ENCODE measurements at regions not wholly inside any gene's neighbourhood (a gene's known extent, or its start where the extent isn't known, plus 50 kb on each side); places are given as distances from the start of the nearest gene placed in this dataset.

DNA sequence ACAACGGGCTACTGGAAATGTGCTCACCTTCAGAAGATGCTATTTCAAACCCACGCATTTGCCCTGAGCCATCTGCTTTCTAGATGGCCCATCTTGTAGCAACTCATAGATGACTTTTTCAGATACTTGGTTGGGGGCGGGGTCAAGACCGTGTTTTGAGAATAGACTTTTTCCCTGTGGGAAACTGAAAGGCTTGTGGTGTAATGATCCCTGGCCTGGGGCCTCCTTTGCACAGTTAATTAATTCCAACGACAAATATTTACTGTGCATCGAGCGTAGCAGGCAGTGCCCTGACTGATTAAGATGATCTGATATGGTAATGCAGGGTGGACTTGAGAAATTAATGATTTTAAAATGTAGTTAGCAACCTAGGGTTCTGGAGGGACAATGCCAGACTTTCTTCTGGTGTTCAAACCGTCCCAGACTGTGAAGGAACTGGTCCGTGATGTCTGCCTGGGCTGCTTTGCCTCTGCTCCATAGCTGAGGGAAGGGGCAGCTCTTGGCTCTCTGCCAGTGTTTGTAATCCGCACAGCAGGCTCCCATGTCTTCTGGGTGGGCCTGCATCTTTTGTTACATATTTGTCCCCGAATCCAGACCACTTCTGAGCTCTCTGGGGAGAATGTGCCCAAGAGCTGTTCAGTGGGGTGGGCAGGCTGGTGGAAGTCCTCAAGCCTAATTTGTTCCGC lies 84.8 kb downstream of the ADAMTS15 start:
- 57 to 62% methylated on average over 12 of the region's 12 CpGs for WGBS, 2 donors
- TF ChIP-seq, protein P1, sequence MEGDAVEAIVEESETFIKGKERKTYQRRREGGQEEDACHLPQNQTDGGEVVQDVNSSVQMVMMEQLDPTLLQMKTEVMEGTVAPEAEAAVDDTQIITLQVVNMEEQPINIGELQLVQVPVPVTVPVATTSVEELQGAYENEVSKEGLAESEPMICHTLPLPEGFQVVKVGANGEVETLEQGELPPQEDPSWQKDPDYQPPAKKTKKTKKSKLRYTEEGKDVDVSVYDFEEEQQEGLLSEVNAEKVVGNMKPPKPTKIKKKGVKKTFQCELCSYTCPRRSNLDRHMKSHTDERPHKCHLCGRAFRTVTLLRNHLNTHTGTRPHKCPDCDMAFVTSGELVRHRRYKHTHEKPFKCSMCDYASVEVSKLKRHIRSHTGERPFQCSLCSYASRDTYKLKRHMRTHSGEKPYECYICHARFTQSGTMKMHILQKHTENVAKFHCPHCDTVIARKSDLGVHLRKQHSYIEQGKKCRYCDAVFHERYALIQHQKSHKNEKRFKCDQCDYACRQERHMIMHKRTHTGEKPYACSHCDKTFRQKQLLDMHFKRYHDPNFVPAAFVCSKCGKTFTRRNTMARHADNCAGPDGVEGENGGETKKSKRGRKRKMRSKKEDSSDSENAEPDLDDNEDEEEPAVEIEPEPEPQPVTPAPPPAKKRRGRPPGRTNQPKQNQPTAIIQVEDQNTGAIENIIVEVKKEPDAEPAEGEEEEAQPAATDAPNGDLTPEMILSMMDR (IDR thresholded peaks at IDR 0.05) = no peak
- ATAC-seq = no peak
- Histone ChIP-seq H3K4me3 (no peak overlapping the region), H3K27ac (no peak overlapping the region), H3K36me3 (no peaks in the 10 kb centered on the region), H3K9me3 (no peaks in the 10 kb centered on the region), H3K27me3 (no peaks in the 10 kb centered on the region), H3K4me1 (no peaks in the 10 kb centered on the region)
- no peak for DNase-seq
- intact Hi-C loops (cut with DNase I) = no loop called here
- FAIRE-seq = no peak

DNA sequence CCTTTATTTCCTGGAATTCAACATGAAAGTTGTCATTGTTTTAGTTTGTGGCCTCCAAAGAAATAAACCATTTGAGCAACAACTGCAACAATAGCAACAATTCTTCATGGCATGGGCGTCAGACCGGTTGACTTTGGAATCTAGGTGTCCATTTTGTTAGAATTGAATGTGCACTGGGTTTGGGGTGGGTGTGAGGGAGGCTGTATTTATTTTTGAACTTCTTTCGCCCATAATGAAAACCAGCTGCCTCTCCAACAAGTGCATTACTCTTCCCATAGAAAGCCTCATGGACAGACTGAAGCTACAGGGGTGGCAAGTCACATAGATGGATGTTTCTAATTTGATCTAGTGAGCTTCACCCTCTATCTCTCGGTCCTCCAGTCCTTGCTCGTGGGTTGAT lies 85.4 kb downstream of the ADAMTS15 start:
- no peaks in the 10 kb centered on the region for H3K4me1 ChIP-seq
- DNase-seq (no peak), FAIRE-seq (no peak), ATAC-seq (no peak)
- H3K27ac ChIP-seq = no peak overlapping the region
- H3K36me3 ChIP-seq = no peaks in the 10 kb centered on the region
- H3K27me3 ChIP-seq = no peaks in the 10 kb centered on the region
- 78 to 91% methylated on average over 5 of the region's 5 CpGs for WGBS, 2 donors
- TF ChIP-seq, protein P1 (IDR thresholded peaks at IDR 0.05) = no peak
- no peaks in the 10 kb centered on the region for H3K9me3 ChIP-seq
- intact Hi-C loops (cut with DNase I) = no loop called here
- no peak overlapping the region for H3K4me3 ChIP-seq

DNA sequence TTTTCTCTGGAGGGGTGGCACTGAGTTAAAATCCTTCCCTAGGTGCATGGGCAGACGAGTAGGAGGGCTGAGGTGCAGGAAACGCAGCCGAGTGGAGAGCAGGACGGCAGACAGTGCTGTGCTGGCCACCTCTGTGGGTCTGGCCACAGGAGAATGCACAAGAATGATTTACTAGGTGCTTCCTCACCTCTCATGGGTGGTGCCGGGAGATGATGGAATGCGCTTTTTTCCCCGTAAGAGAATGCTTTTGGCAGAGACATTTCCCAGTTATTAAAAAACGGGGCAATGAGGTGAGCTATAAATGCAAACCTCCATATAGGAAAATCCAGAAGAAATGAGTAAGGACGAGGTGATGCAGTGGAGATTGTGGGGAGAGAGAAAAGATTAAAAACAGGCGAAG lies 86.1 kb downstream of the ADAMTS15 start:
- TF ChIP-seq, protein P1 (IDR thresholded peaks at IDR 0.05) = no peak
- WGBS, 2 donors = 65 to 74% methylated on average over 10 of the region's 10 CpGs
- Histone ChIP-seq H3K4me3 (no peak overlapping the region), H3K27ac (no peak overlapping the region), H3K4me1 (no peaks in the 10 kb centered on the region), H3K36me3 (no peaks in the 10 kb centered on the region), H3K9me3 (no peaks in the 10 kb centered on the region), H3K27me3 (no peaks in the 10 kb centered on the region)
- FAIRE-seq = no peak
- no peak for DNase-seq
- ATAC-seq = no peak
- intact Hi-C loops (cut with DNase I) = no loop called here

DNA sequence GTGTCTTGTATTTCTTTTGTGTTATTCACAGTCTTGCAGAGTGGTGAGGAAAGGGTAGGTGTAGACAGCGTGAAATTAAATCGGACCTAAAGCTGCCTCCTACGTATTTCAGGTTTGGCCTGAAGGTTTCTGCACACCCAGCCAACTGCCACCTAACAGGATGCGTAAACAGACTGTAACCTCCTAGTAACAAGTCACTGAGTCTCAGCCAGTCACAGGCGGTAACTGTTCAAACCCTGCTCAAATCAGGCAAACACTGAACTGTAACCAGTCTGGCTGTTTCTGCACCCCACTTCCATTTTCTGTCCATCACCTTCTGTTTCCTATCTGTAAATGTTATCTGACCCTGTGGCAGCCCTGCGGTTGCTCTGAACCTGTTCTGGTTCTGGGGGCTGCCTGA lies 87.1 kb downstream of the ADAMTS15 start:
- Histone ChIP-seq H3K36me3 (no peaks in the 10 kb centered on the region), H3K27ac (no peak overlapping the region), H3K9me3 (no peaks in the 10 kb centered on the region), H3K27me3 (no peaks in the 10 kb centered on the region), H3K4me3 (no peak overlapping the region), H3K4me1 (no peaks in the 10 kb centered on the region)
- WGBS, 2 donors = 59 to 60% methylated on average over 6 of the region's 6 CpGs
- ATAC-seq (no peak), FAIRE-seq (no peak), DNase-seq (no peak)
- intact Hi-C loops (cut with DNase I) = no loop called here
- TF ChIP-seq, protein P1 (IDR thresholded peaks at IDR 0.05) = no peak
